ENCODE measurements at regions not wholly inside any gene's neighbourhood (a gene's known extent, or its start where the extent isn't known, plus 50 kb on each side); places are given as distances from the start of the nearest gene placed in this dataset.

GRCh38 chr14:71693381-71693780 lies 238.8 kb upstream of the RGS6 start:
- TF ChIP-seq, protein P1, sequence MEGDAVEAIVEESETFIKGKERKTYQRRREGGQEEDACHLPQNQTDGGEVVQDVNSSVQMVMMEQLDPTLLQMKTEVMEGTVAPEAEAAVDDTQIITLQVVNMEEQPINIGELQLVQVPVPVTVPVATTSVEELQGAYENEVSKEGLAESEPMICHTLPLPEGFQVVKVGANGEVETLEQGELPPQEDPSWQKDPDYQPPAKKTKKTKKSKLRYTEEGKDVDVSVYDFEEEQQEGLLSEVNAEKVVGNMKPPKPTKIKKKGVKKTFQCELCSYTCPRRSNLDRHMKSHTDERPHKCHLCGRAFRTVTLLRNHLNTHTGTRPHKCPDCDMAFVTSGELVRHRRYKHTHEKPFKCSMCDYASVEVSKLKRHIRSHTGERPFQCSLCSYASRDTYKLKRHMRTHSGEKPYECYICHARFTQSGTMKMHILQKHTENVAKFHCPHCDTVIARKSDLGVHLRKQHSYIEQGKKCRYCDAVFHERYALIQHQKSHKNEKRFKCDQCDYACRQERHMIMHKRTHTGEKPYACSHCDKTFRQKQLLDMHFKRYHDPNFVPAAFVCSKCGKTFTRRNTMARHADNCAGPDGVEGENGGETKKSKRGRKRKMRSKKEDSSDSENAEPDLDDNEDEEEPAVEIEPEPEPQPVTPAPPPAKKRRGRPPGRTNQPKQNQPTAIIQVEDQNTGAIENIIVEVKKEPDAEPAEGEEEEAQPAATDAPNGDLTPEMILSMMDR (IDR thresholded peaks at IDR 0.05; ENCODE audit: borderline replicate concordance, extremely low read depth, low read length, poor library complexity, severe bottlenecking) = no peak
- no peak for TF ChIP-seq EZH2 (IDR thresholded peaks at IDR 0.05; ENCODE audit: borderline replicate concordance, low read depth, low read length, severe bottlenecking)
- H3K4me1 ChIP-seq (ENCODE audit: insufficient read depth, low read length) = peaks cover 48% of the 10 kb centered on the region
- peak; percentile 71 for ATAC-seq (ENCODE audit: insufficient read depth, low read depth)
- H3K27ac ChIP-seq (ENCODE audit: low read length) = peak overlapping the region; percentile 78
- H3K9me3 ChIP-seq (ENCODE audit: insufficient read depth, low read length, severe bottlenecking) = no peaks in the 10 kb centered on the region
- H3K9ac ChIP-seq (ENCODE audit: low read depth, low read length) = no peak overlapping the region
- peaks cover 30% of the 10 kb centered on the region for H3K36me3 ChIP-seq (ENCODE audit: insufficient read depth, low read length)
- peak; percentile 54 for DNase-seq
- H3K4me2 ChIP-seq (ENCODE audit: insufficient read depth, low read length) = peak overlapping the region; percentile 7; the same call in 1 of the 2 replicates
- no peaks in the 10 kb centered on the region for H3K27me3 ChIP-seq (ENCODE audit: insufficient read depth, low read length, poor library complexity)
- no peaks in the 10 kb centered on the region for H4K20me1 ChIP-seq (ENCODE audit: insufficient read depth, low read length)
- H2AFZ ChIP-seq (ENCODE audit: low read depth, low read length) = no peak overlapping the region
- H3K4me3 ChIP-seq (ENCODE audit: low read depth in 1 of 2, low read length in 2 of 2) = no peak overlapping the region
- no peaks in the 10 kb centered on the region for H3K79me2 ChIP-seq (ENCODE audit: insufficient read depth, low read length)

DNA sequence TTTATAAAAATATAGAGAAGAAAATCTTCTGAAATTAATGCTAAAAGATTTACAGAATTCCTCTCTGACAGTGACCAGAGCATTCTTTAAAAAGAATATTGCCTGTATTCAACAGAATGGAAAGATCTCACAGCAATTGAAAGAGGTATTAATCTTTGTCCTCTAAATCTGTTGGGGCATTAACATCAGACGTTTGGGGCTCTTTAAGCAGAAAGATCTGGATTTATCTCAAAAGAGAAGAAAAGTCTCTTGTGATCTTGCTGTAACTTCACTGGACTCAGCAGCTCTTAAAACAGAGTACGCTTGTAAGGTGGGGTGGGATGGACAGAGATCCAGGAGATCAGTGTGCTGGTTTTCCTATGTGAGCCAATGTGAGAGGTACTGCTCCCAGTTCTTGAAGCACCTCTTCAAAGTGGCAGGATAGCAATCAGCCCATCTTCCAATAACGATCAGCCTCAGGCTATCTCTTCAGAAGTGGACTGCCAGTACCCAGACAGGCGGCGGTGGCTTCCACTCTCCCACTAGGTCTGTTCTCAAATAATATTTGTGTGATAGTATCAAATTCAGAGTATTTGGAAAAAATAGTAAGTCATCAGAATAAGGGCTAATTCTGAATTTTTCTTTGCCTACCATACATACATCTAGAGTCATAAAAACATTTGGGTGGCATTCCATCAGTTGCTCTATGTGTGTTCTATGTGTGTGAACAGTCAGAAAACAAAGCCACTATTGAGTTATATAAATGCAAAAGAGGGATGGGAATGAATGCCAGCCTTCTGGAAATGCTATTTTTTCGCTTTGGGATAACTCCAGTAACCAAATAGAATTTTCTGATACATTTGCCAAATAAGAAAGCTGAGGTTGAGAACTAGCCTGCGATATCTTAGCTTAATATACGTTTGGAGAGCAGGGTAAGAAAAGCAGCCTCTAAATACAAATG lies 237.4 kb upstream of the RGS6 start:
- H2AFZ ChIP-seq (ENCODE audit: low read depth, low read length) = no peak overlapping the region
- no peaks in the 10 kb centered on the region for H4K20me1 ChIP-seq (ENCODE audit: insufficient read depth, low read length)
- H3K4me2 ChIP-seq (ENCODE audit: insufficient read depth, low read length) = no peak overlapping the region
- DNase-seq (no peak), ATAC-seq (ENCODE audit: insufficient read depth, low read depth) (no peak)
- no peak overlapping the region for H3K9ac ChIP-seq (ENCODE audit: low read depth, low read length)
- peaks cover 63% of the 10 kb centered on the region for H3K4me1 ChIP-seq (ENCODE audit: insufficient read depth, low read length)
- no peak overlapping the region for H3K4me3 ChIP-seq (ENCODE audit: low read depth in 1 of 2, low read length in 2 of 2)
- H3K36me3 ChIP-seq (ENCODE audit: insufficient read depth, low read length) = peaks cover 42% of the 10 kb centered on the region
- H3K27ac ChIP-seq (ENCODE audit: low read length) = 0 out of 2 replicates have a peak overlapping the region, but pooled peaks have one; percentile 29
- TF ChIP-seq EZH2 (IDR thresholded peaks at IDR 0.05; ENCODE audit: borderline replicate concordance, low read depth, low read length, severe bottlenecking) = no peak
- TF ChIP-seq, protein P1 (IDR thresholded peaks at IDR 0.05; ENCODE audit: borderline replicate concordance, extremely low read depth, low read length, poor library complexity, severe bottlenecking) = no peak
- no peaks in the 10 kb centered on the region for H3K27me3 ChIP-seq (ENCODE audit: insufficient read depth, low read length, poor library complexity)
- no peaks in the 10 kb centered on the region for H3K9me3 ChIP-seq (ENCODE audit: insufficient read depth, low read length, severe bottlenecking)
- H3K79me2 ChIP-seq (ENCODE audit: insufficient read depth, low read length) = no peaks in the 10 kb centered on the region

GRCh38 chr14:71695611-71696350 lies 236.4 kb upstream of the RGS6 start:
- H3K27ac ChIP-seq (ENCODE audit: low read length) = no peak overlapping the region; the same call in 1 of the 2 replicates
- H3K79me2 ChIP-seq (ENCODE audit: insufficient read depth, low read length) = no peaks in the 10 kb centered on the region
- peaks cover 72% of the 10 kb centered on the region for H3K4me1 ChIP-seq (ENCODE audit: insufficient read depth, low read length)
- H4K20me1 ChIP-seq (ENCODE audit: insufficient read depth, low read length) = no peaks in the 10 kb centered on the region
- H3K9ac ChIP-seq (ENCODE audit: low read depth, low read length) = no peak overlapping the region
- no peak for DNase-seq
- no peaks in the 10 kb centered on the region for H3K27me3 ChIP-seq (ENCODE audit: insufficient read depth, low read length, poor library complexity)
- H3K4me2 ChIP-seq (ENCODE audit: insufficient read depth, low read length) = no peak overlapping the region
- peaks cover 36% of the 10 kb centered on the region for H3K36me3 ChIP-seq (ENCODE audit: insufficient read depth, low read length)
- no peak overlapping the region for H2AFZ ChIP-seq (ENCODE audit: low read depth, low read length)
- no peak for TF ChIP-seq EZH2 (IDR thresholded peaks at IDR 0.05; ENCODE audit: borderline replicate concordance, low read depth, low read length, severe bottlenecking)
- TF ChIP-seq, protein P1 (IDR thresholded peaks at IDR 0.05; ENCODE audit: borderline replicate concordance, extremely low read depth, low read length, poor library complexity, severe bottlenecking) = no peak
- H3K9me3 ChIP-seq (ENCODE audit: insufficient read depth, low read length, severe bottlenecking) = no peaks in the 10 kb centered on the region
- no peak overlapping the region for H3K4me3 ChIP-seq (ENCODE audit: low read depth in 1 of 2, low read length in 2 of 2)
- ATAC-seq (ENCODE audit: insufficient read depth, low read depth) = no peak

Measured in DND-41 (cell line).